ENCODE measurements at regions not wholly inside any gene's neighbourhood (a gene's known extent, or its start where the extent isn't known, plus 50 kb on each side); places are given as distances from the start of the nearest gene placed in this dataset.

DNA sequence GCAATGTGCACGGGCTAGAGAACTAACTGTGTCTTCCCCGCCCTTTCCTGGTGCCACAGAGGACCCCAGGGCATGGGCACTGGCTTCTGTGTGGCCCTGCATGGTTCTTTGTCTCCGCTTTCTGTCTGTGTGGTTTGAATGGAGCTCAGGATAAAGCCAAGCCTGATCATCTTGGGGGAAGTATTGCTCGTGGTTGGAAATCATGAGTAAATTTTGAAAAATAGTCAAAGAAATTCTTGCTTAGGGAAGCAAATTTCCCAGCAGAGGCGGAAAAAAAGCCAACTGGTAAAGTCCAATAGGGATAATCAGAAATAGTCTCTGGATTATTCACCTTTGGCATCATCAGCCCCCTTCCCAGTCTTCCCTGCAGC is 55.4 kb downstream of the MAGEF1 start:
- Histone ChIP-seq H3K9me3 (replicated peaks; ENCODE audit: control insufficient read depth, insufficient read depth, low read depth, low read length) (no peaks in the 10 kb centered on the region), H3K4me1 (replicated peaks in 1 of 2; ENCODE audit: control insufficient read depth in 2 of 2, insufficient read depth in 2 of 2, low read length in 2 of 2) (peaks cover 0 to 5% of the 10 kb centered on the region in 2 experiments; a peak in 3 of 5 replicates), H3K4me3 (no peak overlapping the region), H3K36me3 (ENCODE audit: control insufficient read depth, insufficient read depth, low read length) (no peaks in the 10 kb centered on the region), H3K27ac (ENCODE audit: extremely low read depth, low read depth, low read length) (no peak overlapping the region), H3K79me2 (ENCODE audit: control insufficient read depth, insufficient read depth, low read length) (no peaks in the 10 kb centered on the region), H2AFZ (ENCODE audit: low read depth, low read length) (no peak overlapping the region), H3K9me1 (ENCODE audit: control insufficient read depth, insufficient read depth, low read length) (no peaks in the 10 kb centered on the region), H3K4me2 (ENCODE audit: insufficient read depth, low read length) (no peak overlapping the region), H3K27me3 (ENCODE audit: control insufficient read depth in 2 of 2, insufficient read depth in 2 of 2, low read length in 2 of 2) (peaks cover 12 to 67% of the 10 kb centered on the region in 2 experiments; a peak in 4 of 5 replicates), H3K9ac (ENCODE audit: insufficient read depth in 1 of 2, low read depth in 2 of 2, low read length in 2 of 2) (no peak overlapping the region), H4K20me1 (replicated peaks; ENCODE audit: control insufficient read depth, insufficient read depth, low read length) (0 out of 2 replicates have a peak, but pooled peaks cover 4% of the 10 kb centered on the region)
- intact Hi-C loops (cut with micrococcal nuclease) (no loop called here), in situ Hi-C loops (cut with MboI) (loop anchor here (25.0 kb wide), 1 partner anchor 1406 kb away; no protein-coding TSS in a partner anchor)
- ChIA-PET CTCF (ENCODE audit: low intra/inter-chr PET ratio) (no interaction called here), POLR2A (interaction anchor here (0.8 kb wide), 1 partner anchor 157 kb away, joined by 3 read pairs; no protein-coding TSS in a partner anchor)
- ATAC-seq (no peak), FAIRE-seq (no peak), DNase-seq (ENCODE audit: extremely low read depth in 1 of 4, low spot score in 3 of 4) (no peak)
- 0% methylated on average over 5 of the region's 5 CpGs for WGBS (ENCODE audit: insufficient coverage, low coverage, missing lambda C conversion rate)
- BruUV-seq (replicated peaks) = no TSS peak
- no peak for TF ChIP-seq MEIS2 (IDR thresholded peaks at IDR 0.05; ENCODE audit: partially characterized antibody)
- TF ChIP-seq EP300 (IDR thresholded peaks at IDR 0.05; ENCODE audit: low read length) = no peak
- TF ChIP-seq ZZZ3 (IDR thresholded peaks at IDR 0.05) = no peak
- TF ChIP-seq, protein P1, sequence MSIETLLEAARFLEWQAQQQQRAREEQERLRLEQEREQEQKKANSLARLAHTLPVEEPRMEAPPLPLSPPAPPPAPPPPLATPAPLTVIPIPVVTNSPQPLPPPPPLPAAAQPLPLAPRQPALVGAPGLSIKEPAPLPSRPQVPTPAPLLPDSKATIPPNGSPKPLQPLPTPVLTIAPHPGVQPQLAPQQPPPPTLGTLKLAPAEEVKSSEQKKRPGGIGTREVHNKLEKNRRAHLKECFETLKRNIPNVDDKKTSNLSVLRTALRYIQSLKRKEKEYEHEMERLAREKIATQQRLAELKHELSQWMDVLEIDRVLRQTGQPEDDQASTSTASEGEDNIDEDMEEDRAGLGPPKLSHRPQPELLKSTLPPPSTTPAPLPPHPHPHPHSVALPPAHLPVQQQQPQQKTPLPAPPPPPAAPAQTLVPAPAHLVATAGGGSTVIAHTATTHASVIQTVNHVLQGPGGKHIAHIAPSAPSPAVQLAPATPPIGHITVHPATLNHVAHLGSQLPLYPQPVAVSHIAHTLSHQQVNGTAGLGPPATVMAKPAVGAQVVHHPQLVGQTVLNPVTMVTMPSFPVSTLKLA (conservative IDR thresholded peaks at IDR 0.05) = no peak
- TF ChIP-seq IRF2 (CRISPR knock-in tag; IDR thresholded peaks at IDR 0.05) = no peak
- TF ChIP-seq ARID3A (IDR thresholded peaks at IDR 0.05; ENCODE audit: borderline replicate concordance, low read depth, low read length) = no peak
- TF ChIP-seq SAP30 (IDR thresholded peaks at IDR 0.05; ENCODE audit: borderline replicate concordance, insufficient read depth, low read depth, low read length, poor library complexity, severe bottlenecking) = no peak
- no peak for TF ChIP-seq ZNF197 (CRISPR knock-in tag; IDR thresholded peaks at IDR 0.05; ENCODE audit: low read depth)
- TF ChIP-seq, protein P2, sequence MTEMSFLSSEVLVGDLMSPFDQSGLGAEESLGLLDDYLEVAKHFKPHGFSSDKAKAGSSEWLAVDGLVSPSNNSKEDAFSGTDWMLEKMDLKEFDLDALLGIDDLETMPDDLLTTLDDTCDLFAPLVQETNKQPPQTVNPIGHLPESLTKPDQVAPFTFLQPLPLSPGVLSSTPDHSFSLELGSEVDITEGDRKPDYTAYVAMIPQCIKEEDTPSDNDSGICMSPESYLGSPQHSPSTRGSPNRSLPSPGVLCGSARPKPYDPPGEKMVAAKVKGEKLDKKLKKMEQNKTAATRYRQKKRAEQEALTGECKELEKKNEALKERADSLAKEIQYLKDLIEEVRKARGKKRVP (CRISPR knock-in tag; IDR thresholded peaks at IDR 0.05) = no peak
- TF ChIP-seq, protein P3, sequence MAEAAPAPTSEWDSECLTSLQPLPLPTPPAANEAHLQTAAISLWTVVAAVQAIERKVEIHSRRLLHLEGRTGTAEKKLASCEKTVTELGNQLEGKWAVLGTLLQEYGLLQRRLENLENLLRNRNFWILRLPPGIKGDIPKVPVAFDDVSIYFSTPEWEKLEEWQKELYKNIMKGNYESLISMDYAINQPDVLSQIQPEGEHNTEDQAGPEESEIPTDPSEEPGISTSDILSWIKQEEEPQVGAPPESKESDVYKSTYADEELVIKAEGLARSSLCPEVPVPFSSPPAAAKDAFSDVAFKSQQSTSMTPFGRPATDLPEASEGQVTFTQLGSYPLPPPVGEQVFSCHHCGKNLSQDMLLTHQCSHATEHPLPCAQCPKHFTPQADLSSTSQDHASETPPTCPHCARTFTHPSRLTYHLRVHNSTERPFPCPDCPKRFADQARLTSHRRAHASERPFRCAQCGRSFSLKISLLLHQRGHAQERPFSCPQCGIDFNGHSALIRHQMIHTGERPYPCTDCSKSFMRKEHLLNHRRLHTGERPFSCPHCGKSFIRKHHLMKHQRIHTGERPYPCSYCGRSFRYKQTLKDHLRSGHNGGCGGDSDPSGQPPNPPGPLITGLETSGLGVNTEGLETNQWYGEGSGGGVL (CRISPR knock-in tag; IDR thresholded peaks at IDR 0.05) = no peak
- no peak for TF ChIP-seq GABPA (tag; conservative IDR thresholded peaks at IDR 0.05; ENCODE audit: low read depth)
- TF ChIP-seq MAFK (IDR thresholded peaks at IDR 0.05; ENCODE audit: low read length) = no peak
- no peak for TF ChIP-seq XRCC4 (IDR thresholded peaks at IDR 0.05; ENCODE audit: extremely low read depth, insufficient read depth, insufficient read length)
- TF ChIP-seq SRSF3 (IDR thresholded peaks at IDR 0.05; ENCODE audit: insufficient read depth, low read length) = no peak
- TF ChIP-seq, protein P4, sequence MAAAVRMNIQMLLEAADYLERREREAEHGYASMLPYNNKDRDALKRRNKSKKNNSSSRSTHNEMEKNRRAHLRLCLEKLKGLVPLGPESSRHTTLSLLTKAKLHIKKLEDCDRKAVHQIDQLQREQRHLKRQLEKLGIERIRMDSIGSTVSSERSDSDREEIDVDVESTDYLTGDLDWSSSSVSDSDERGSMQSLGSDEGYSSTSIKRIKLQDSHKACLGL (CRISPR knock-in tag; IDR thresholded peaks at IDR 0.05; ENCODE audit: borderline replicate concordance, poor library complexity, severe bottlenecking) = no peak
- no peak for TF ChIP-seq DPF2 (IDR thresholded peaks at IDR 0.05)
